HEK293 (cell line): ENCODE measurements at regions not wholly inside any gene's neighbourhood (a gene's known extent, or its start where the extent isn't known, plus 50 kb on each side); places are given as distances from the start of the nearest gene placed in this dataset.

Experiments used
- CTCF ChIA-PET: fragments of 350-600 bp; formaldehyde crosslinking; extraction: SDS; loops from one replicate; lab custom pipeline; 2021; ENCODE audit warnings: antibody characterized with exemption; lab: Yijun Ruan, JAX
- POLR2A ChIA-PET: fragments of 300-600 bp; formaldehyde crosslinking; extraction: SDS; loops from one replicate; lab custom pipeline; 2020; ENCODE audit warnings: antibody characterized with exemption, inconsistent platforms; lab: Yijun Ruan, JAX
- H3K27ac ChIP-seq: fragments of 200-500 bp; sonication (Bioruptor generic); 2 replicates; pipeline ENCODE4 v1.5.1; 2014; ENCODE audit warnings: low read depth, low read length, control low read depth, inconsistent platforms; ENCODE audit errors: extremely low read depth
- H3K36me3 ChIP-seq, 2 experiments: fragments of 200-500 bp in 1 of 2; sonication (Bioruptor generic) in 1 of 2; 1 replicate in 1 of 2; 2 replicates in 1 of 2; pipeline ENCODE4 v1.5.1; 2014 to 2017; ENCODE audit warnings: inconsistent platforms in 2 of 2, low read length in 2 of 2; ENCODE audit not compliant: control insufficient read depth in 2 of 2, insufficient read depth in 1 of 2
- H3K4me1 ChIP-seq: fragments of 200-500 bp; sonication (Bioruptor generic); 2 replicates; pipeline ENCODE4 v1.5.1; 2014; ENCODE audit warnings: mild to moderate bottlenecking, low read length, inconsistent platforms; ENCODE audit not compliant: control insufficient read depth, insufficient read depth
- H3K4me3 ChIP-seq: 2 replicates; pipeline ENCODE4 v1.5.1; 2011; ENCODE audit warnings: low read depth, mild to moderate bottlenecking, control low read depth, low read length, moderate library complexity
- H3K9me3 ChIP-seq: fragments of 200-500 bp; sonication (Bioruptor generic); 2 replicates; pipeline ENCODE4 v1.5.1; 2014; ENCODE audit warnings: low read depth, low read length, inconsistent platforms; ENCODE audit not compliant: control insufficient read depth, insufficient read depth
- GLIS1 ChIP-seq: fragments of 450-650 bp; formaldehyde crosslinking; IDR thresholded peaks from 2 replicates; pipeline ENCODE4 v1.5.1; 2016; ENCODE audit warnings: missing biosample characterization, missing genetic modification characterization
- HOXD13 ChIP-seq: sonication (generic); formaldehyde crosslinking; IDR thresholded peaks from 2 replicates; pipeline ENCODE4 v1.8.0; 2022; ENCODE audit warnings: missing genetic modification reagents, borderline replicate concordance
- KLF7 ChIP-seq: fragments of 450-650 bp; formaldehyde crosslinking; IDR thresholded peaks from 2 replicates; pipeline ENCODE4 v1.5.1; 2016; ENCODE audit warnings: missing biosample characterization, missing genetic modification characterization, borderline replicate concordance
- MZF1 ChIP-seq: fragments of 450-650 bp; formaldehyde crosslinking; IDR thresholded peaks from 2 replicates; pipeline ENCODE4 v1.5.1; 2017; ENCODE audit warnings: missing biosample characterization, missing genetic modification characterization, borderline replicate concordance
- PRDM1 ChIP-seq: fragments of 450-650 bp; formaldehyde crosslinking; IDR thresholded peaks from 2 replicates; pipeline ENCODE4; 2016; ENCODE audit warnings: missing biosample characterization, missing genetic modification characterization
- RBAK ChIP-seq: fragments of 450-650 bp; formaldehyde crosslinking; IDR thresholded peaks from 2 replicates; pipeline ENCODE4 v1.5.1; 2016; ENCODE audit warnings: missing biosample characterization, missing genetic modification characterization
- TRIM28 ChIP-seq: IDR thresholded peaks from 2 replicates; pipeline ENCODE4 v1.6.1; 2011; ENCODE audit warnings: low read length, control low read depth, borderline replicate concordance
- WT1 ChIP-seq: fragments of 450-650 bp; formaldehyde crosslinking; IDR thresholded peaks from 2 replicates; pipeline ENCODE4 v1.5.1; 2016; ENCODE audit warnings: missing biosample characterization, missing genetic modification characterization
- ZBTB20 ChIP-seq: fragments of 450-650 bp; formaldehyde crosslinking; IDR thresholded peaks from 2 replicates; pipeline ENCODE4 v1.5.1; 2016; ENCODE audit warnings: missing biosample characterization, missing genetic modification characterization
- ZFP37 ChIP-seq: fragments of 450-650 bp; formaldehyde crosslinking; IDR thresholded peaks from 2 replicates; pipeline ENCODE4 v1.5.1; 2016; ENCODE audit warnings: missing biosample characterization, missing genetic modification characterization
- ZFP69B ChIP-seq: fragments of 450-650 bp; formaldehyde crosslinking; IDR thresholded peaks from 2 replicates; pipeline ENCODE4 v1.5.1; 2016; ENCODE audit warnings: missing biosample characterization, missing genetic modification characterization
- ZNF121 ChIP-seq: fragments of 450-650 bp; formaldehyde crosslinking; IDR thresholded peaks from 2 replicates; pipeline ENCODE4 v1.5.1; 2016; ENCODE audit warnings: missing biosample characterization, missing genetic modification characterization
- ZNF133 ChIP-seq: fragments of 450-650 bp; formaldehyde crosslinking; IDR thresholded peaks from 2 replicates; pipeline ENCODE4 v1.5.1; 2016; ENCODE audit warnings: missing biosample characterization, missing genetic modification characterization
- ZNF354C ChIP-seq: fragments of 450-650 bp; formaldehyde crosslinking; IDR thresholded peaks from 2 replicates; pipeline ENCODE4 v1.5.1; 2016; ENCODE audit warnings: missing biosample characterization, missing genetic modification characterization, low read depth, borderline replicate concordance
- ZNF394 ChIP-seq: fragments of 450-650 bp; formaldehyde crosslinking; IDR thresholded peaks from 2 replicates; pipeline ENCODE4 v1.5.1; 2016; ENCODE audit warnings: missing biosample characterization, missing genetic modification characterization, mild to moderate bottlenecking, moderate library complexity, borderline replicate concordance
- ZNF426 ChIP-seq: fragments of 450-650 bp; formaldehyde crosslinking; IDR thresholded peaks from 2 replicates; pipeline ENCODE4 v1.5.1; 2017; ENCODE audit warnings: missing biosample characterization, missing genetic modification characterization, mild to moderate bottlenecking, inconsistent platforms, moderate library complexity
- ZNF501 ChIP-seq: fragments of 450-650 bp; formaldehyde crosslinking; IDR thresholded peaks from 2 replicates; pipeline ENCODE4 v1.5.1; 2016; ENCODE audit warnings: missing biosample characterization, missing genetic modification characterization
- ZNF513 ChIP-seq: fragments of 450-650 bp; IDR thresholded peaks from 2 replicates; pipeline ENCODE4 v1.5.1; 2018; ENCODE audit warnings: missing biosample characterization, missing genetic modification characterization
- ZNF561 ChIP-seq: fragments of 450-650 bp; IDR thresholded peaks from 2 replicates; pipeline ENCODE4 v1.5.1; 2018; ENCODE audit warnings: missing biosample characterization, missing genetic modification characterization, borderline replicate concordance
- ZNF677 ChIP-seq: fragments of 450-650 bp; IDR thresholded peaks from 2 replicates; pipeline ENCODE4 v1.5.0; 2018; ENCODE audit warnings: missing biosample characterization, mild to moderate bottlenecking, missing genetic modification characterization, moderate library complexity
- ZNF707 ChIP-seq: fragments of 450-650 bp; formaldehyde crosslinking; IDR thresholded peaks from 2 replicates; pipeline ENCODE4 v1.5.1; 2016; ENCODE audit warnings: missing biosample characterization, missing genetic modification characterization
- TF ChIP-seq, protein P1 (sequence below): fragments of 450-650 bp; formaldehyde crosslinking; IDR thresholded peaks from 2 replicates; pipeline ENCODE4 v1.5.1; 2016; ENCODE audit warnings: missing biosample characterization, missing genetic modification characterization
- TF ChIP-seq, protein P2 (sequence below): fragments of 450-650 bp; formaldehyde crosslinking; IDR thresholded peaks from 2 replicates; pipeline ENCODE4 v1.5.1; 2016; ENCODE audit warnings: missing biosample characterization, missing genetic modification characterization
- TF ChIP-seq, protein P3 (sequence below): fragments of 450-650 bp; formaldehyde crosslinking; IDR thresholded peaks from 2 replicates; pipeline ENCODE4 v1.5.1; 2016; ENCODE audit warnings: missing biosample characterization, missing genetic modification characterization
- TF ChIP-seq, protein P4 (sequence below): fragments of 450-650 bp; formaldehyde crosslinking; IDR thresholded peaks from 2 replicates; pipeline ENCODE4 v1.5.1; 2016; ENCODE audit warnings: missing biosample characterization, missing genetic modification characterization
- TF ChIP-seq, protein P5 (sequence below): fragments of 450-650 bp; formaldehyde crosslinking; IDR thresholded peaks from 2 replicates; pipeline ENCODE4 v1.5.1; 2017; ENCODE audit warnings: missing biosample characterization, missing genetic modification characterization

- no peak overlapping the region for H3K27ac ChIP-seq
- no peak overlapping the region for H3K4me3 ChIP-seq
- H3K36me3 ChIP-seq, result no peaks in the 10 kb centered on the region
- no peaks in the 10 kb centered on the region for H3K9me3 ChIP-seq
- ChIA-PET CTCF (interaction anchor here (0.6 to 1.4 kb wide), 3 partner anchors 35 to 271 kb away, joined by 3 to 4 read pairs (median 4); no protein-coding TSS in a partner anchor), POLR2A (no interaction called here)
- no peaks in the 10 kb centered on the region for H3K4me1 ChIP-seq
- TF ChIP-seq, protein P1, sequence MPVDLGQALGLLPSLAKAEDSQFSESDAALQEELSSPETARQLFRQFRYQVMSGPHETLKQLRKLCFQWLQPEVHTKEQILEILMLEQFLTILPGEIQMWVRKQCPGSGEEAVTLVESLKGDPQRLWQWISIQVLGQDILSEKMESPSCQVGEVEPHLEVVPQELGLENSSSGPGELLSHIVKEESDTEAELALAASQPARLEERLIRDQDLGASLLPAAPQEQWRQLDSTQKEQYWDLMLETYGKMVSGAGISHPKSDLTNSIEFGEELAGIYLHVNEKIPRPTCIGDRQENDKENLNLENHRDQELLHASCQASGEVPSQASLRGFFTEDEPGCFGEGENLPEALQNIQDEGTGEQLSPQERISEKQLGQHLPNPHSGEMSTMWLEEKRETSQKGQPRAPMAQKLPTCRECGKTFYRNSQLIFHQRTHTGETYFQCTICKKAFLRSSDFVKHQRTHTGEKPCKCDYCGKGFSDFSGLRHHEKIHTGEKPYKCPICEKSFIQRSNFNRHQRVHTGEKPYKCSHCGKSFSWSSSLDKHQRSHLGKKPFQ (tag by site-specific recombination), result no peak
- TF ChIP-seq ZNF513 (tag by site-specific recombination) (no peak), ZBTB20 (tag by site-specific recombination) (no peak), ZNF133 (tag by site-specific recombination) (no peak), ZFP37 (tag by site-specific recombination) (no peak), TRIM28 (no peak), ZNF561 (tag by site-specific recombination) (no peak), ZNF121 (tag by site-specific recombination) (no peak), HOXD13 (no peak), ZNF677 (tag by site-specific recombination) (no peak), PRDM1 (no peak), ZNF501 (no peak), ZNF354C (tag by site-specific recombination) (no peak), RBAK (no peak), ZFP69B (tag by site-specific recombination) (no peak), ZNF707 (no peak), GLIS1 (no peak)
- TF ChIP-seq, protein P2, sequence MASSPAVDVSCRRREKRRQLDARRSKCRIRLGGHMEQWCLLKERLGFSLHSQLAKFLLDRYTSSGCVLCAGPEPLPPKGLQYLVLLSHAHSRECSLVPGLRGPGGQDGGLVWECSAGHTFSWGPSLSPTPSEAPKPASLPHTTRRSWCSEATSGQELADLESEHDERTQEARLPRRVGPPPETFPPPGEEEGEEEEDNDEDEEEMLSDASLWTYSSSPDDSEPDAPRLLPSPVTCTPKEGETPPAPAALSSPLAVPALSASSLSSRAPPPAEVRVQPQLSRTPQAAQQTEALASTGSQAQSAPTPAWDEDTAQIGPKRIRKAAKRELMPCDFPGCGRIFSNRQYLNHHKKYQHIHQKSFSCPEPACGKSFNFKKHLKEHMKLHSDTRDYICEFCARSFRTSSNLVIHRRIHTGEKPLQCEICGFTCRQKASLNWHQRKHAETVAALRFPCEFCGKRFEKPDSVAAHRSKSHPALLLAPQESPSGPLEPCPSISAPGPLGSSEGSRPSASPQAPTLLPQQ (tag by site-specific recombination), result no peak
- TF ChIP-seq, protein P3, sequence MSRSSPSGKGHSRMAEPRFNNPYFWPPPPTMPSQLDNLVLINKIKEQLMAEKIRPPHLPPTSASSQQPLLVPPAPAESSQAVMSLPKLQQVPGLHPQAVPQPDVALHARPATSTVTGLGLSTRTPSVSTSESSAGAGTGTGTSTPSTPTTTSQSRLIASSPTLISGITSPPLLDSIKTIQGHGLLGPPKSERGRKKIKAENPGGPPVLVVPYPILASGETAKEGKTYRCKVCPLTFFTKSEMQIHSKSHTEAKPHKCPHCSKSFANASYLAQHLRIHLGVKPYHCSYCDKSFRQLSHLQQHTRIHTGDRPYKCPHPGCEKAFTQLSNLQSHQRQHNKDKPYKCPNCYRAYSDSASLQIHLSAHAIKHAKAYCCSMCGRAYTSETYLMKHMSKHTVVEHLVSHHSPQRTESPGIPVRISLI, result no peak
- TF ChIP-seq, protein P4, sequence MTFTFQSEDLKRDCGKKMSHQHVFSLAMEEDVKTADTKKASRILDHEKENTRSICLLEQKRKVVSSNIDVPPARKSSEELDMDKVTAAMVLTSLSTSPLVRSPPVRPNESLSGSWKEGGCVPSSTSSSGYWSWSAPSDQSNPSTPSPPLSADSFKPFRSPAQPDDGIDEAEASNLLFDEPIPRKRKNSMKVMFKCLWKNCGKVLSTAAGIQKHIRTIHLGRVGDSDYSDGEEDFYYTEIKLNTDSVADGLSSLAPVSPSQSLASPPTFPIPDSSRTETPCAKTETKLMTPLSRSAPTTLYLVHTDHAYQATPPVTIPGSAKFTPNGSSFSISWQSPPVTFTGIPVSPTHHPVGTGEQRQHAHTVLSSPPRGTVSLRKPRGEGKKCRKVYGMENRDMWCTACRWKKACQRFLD (tag by site-specific recombination), result no peak
These were observed 348.7 kb downstream of the NPHP4 start for GRCh38 chr1:5643360-5644107.

GRCh38 chr1:5640845-5641244 lies 351.4 kb downstream of the NPHP4 start:
- H3K36me3 ChIP-seq, result no peaks in the 10 kb centered on the region
- CTCF ChIA-PET, result no interaction called here
- H3K4me1 ChIP-seq, result no peaks in the 10 kb centered on the region
- no peak overlapping the region for H3K27ac ChIP-seq
- no peak overlapping the region for H3K4me3 ChIP-seq
- POLR2A ChIA-PET, result no interaction called here
- no peaks in the 10 kb centered on the region for H3K9me3 ChIP-seq
- TF ChIP-seq, protein P5, sequence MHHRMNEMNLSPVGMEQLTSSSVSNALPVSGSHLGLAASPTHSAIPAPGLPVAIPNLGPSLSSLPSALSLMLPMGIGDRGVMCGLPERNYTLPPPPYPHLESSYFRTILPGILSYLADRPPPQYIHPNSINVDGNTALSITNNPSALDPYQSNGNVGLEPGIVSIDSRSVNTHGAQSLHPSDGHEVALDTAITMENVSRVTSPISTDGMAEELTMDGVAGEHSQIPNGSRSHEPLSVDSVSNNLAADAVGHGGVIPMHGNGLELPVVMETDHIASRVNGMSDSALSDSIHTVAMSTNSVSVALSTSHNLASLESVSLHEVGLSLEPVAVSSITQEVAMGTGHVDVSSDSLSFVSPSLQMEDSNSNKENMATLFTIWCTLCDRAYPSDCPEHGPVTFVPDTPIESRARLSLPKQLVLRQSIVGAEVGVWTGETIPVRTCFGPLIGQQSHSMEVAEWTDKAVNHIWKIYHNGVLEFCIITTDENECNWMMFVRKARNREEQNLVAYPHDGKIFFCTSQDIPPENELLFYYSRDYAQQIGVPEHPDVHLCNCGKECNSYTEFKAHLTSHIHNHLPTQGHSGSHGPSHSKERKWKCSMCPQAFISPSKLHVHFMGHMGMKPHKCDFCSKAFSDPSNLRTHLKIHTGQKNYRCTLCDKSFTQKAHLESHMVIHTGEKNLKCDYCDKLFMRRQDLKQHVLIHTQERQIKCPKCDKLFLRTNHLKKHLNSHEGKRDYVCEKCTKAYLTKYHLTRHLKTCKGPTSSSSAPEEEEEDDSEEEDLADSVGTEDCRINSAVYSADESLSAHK (tag by site-specific recombination), result no peak
- no peak for TF ChIP-seq ZNF426 (tag by site-specific recombination)
- no peak for TF ChIP-seq WT1 (tag by site-specific recombination)
- TF ChIP-seq ZNF394 (tag by site-specific recombination), result no peak
- no peak for TF ChIP-seq MZF1 (tag by site-specific recombination)
- no peak for TF ChIP-seq KLF7
